EL (cell line): ENCODE measurements at regions not wholly inside any gene's neighbourhood (a gene's known extent, or its start where the extent isn't known, plus 50 kb on each side); places are given as distances from the start of the nearest gene placed in this dataset.
"Not testable (repeated sequence)": the region's sequence is repeated elsewhere in the genome, so short reads cannot be mapped to it uniquely, and the experiment has no call there.

Experiments
- DNase-seq: peaks from one replicate; pipeline ENCODE4 v3.0.0-alpha.2; 2016

GRCh38 chr9:19651681-19652080 is 137.2 kb downstream of the SLC24A2 start:
- DNase-seq, result no peak

GRCh38 chr9:19650312-19650711 is 138.5 kb downstream of the SLC24A2 start:
- no peak for DNase-seq

DNA sequence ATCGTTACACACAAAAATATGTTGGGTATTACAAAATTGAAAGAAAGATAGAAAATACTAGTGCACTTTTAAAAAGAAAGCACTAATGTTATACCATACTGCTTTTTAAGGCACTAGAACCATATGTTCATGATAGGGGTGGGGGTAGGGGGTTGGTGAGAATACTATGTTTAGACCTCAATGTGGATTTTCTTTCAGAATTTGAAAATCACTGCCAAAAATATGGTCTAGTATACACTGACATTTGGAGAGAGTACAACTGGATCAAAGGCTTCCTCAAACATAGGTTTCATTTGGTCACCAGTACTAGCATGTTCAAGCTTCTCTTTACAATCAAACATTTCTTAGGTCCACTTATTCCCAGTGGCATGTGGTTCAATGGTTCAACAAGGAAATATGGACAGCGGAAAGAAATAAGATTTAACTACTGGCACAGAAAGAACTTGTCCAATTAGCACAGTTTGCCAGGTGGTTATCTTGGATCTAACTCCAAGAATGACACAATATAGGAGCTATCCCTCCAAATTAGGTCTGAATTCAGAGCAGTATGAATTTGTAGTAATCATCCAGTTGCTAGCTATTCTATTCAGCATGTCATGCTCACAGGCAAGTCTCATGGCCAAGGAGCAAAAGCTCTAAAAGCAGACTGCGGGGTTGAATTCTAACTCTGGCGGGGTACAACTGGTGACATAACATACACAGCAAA is 139.3 kb downstream of the SLC24A2 start:
- no peak for DNase-seq

GRCh38 chr9:19648672-19649071 is 140.2 kb downstream of the SLC24A2 start:
- no peak for DNase-seq

- DNase-seq, result no peak
These were observed 145.0 kb downstream of the SLC24A2 start for GRCh38 chr9:19643875-19644274.

DNA sequence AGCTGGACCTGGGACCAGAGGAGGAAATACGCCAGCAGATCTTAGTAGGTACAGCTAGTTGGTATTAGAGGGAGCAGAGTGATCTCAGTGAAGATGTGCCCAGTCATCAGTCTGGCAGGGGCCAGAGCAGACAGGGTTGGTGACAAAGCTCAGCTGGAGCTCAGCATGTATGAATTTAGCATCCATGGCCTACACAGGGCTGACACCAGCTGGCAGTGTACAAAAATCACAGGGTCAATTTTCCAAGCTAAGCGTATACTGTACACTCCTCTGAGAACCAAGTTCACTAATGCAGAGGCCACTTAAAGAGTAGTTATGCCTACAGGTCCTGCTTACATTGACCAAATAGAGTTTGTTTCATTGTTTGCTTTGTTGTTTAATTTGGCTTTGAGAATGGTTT is 146.6 kb downstream of the SLC24A2 start:
- no peak for DNase-seq

- DNase-seq, result peak; percentile 1
These were observed 147.8 kb downstream of the SLC24A2 start for GRCh38 chr9:19641046-19641445.

DNA sequence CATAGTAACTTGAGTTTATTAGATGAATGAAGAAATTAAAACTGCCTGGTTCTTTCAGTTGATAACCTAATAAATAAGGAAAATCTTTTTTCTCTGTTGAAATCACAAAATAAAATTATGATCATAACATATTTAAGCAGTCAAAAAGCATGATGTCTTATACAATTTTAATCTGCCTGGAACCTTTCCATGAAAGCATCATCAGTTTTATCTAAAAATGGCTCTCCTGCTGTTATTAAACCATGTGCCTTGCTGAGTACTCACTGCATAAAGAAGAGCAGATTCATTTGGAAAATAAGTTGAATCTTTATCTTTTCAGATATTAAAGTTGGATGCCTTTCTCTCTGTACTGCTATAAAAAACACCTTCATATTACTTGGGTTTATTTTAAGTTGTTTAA is 148.8 kb downstream of the SLC24A2 start:
- no peak for DNase-seq

- DNase-seq, result no peak
These were observed 151.8 kb downstream of the SLC24A2 start for GRCh38 chr9:19637084-19637483.

GRCh38 chr9:19634881-19635280 is 154.0 kb downstream of the SLC24A2 start:
- DNase-seq, result no peak

- DNase-seq, result no peak
These were observed 157.7 kb downstream of the SLC24A2 start for GRCh38 chr9:19631181-19631580.

DNA sequence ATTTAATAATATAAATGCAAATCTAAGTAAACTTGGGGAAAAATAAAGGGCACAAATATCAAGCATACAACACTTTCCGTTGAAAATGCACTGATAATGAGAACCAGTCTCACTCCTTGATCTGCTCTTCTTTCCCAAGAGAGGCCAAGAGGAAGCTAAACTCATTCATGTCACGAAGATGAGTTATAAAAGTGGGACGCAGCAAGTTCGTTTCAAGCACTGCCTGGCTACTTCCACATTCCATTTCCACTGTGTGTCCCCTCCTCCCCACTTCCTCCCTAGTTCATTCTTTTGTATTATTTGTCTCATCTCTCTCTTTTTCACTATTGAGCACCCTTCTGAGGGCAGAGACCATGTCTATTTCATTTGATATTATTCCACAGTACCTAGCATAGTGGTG is 158.1 kb downstream of the SLC24A2 start:
- DNase-seq, result no peak

DNA sequence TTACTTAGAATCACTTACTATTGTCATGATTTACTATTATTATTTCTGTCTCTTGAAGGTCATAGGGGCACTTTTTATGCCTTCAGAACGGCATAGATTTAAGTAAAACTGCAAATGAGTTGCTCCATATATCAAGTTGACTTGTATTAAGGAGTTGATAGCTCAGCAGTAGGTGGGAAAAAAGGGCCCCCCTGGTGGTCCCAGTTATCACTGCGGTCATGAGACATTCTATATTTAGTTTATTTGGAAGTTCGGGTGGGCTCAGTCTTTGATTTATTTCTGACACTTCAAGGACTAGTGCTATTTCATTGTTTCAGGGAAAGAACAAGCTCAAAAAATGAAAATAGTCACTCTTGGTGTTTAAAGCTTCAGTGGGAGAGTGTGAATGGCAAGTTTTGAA is 159.3 kb downstream of the SLC24A2 start:
- no peak for DNase-seq

DNA sequence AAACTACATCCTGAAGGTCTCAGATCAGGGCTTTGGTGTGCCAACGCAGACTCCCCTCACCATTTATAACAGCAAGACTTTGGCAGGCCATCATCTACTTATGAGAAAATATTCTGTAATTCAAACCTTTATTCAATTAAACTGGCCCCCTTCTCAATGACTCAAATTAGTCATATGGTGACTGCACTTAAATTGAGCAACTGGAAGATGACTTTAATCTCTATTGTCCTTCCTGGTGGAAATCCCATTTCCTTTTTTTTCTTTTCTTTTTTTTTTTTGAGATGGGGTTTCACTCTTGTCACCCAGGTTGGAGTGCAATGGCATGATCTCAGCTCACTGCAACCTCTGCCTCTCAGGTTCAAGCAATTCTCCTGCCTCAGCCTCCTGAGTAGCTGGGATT is 163.4 kb downstream of the SLC24A2 start:
- not testable (repeated sequence) for DNase-seq

GRCh38 chr9:19624519-19624918 is 164.3 kb downstream of the SLC24A2 start:
- no peak for DNase-seq

- DNase-seq, result no peak
These were observed 164.9 kb downstream of the SLC24A2 start for GRCh38 chr9:19623941-19624340.

DNA sequence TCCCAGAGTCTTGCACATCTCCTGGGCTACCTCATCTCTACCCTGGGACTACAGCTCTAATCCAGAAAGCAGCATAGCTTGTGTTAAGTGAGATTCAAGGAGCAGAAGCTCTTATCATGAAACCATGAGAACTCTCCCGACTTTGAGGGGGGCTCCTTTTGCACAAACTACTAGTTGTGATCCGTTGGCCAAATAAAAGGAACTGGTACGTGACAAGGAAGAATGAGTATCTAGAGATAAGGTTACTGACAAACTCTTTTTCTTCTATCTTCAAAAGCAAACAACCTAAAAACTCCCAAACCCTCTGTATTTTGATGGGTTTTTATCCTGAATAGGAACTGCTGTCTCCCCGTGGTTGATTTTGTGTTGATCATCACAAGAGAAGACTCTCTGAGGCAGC is 168.5 kb downstream of the SLC24A2 start:
- no peak for DNase-seq

DNA sequence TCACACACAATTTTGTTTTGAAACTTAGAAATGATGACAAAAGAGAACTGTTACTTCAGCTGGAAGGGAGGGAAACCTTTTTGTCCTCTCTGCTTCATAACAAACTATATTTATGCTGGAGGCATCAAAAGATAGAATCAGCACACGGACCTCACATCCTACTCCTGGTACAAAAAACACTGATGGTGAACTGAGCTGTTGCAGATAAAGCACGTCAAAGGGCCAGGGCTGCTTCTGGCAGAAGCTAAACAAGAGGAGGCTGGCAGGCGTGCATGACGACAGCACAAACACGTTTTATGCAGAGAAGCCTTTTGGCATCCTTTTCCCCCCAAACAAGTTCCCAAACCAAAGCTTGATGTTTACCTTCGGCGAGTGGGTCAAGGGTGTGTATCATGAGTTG is 169.6 kb downstream of the SLC24A2 start:
- no peak for DNase-seq

GRCh38 chr9:19618816-19619215 is 170.0 kb downstream of the SLC24A2 start:
- no peak for DNase-seq

DNA sequence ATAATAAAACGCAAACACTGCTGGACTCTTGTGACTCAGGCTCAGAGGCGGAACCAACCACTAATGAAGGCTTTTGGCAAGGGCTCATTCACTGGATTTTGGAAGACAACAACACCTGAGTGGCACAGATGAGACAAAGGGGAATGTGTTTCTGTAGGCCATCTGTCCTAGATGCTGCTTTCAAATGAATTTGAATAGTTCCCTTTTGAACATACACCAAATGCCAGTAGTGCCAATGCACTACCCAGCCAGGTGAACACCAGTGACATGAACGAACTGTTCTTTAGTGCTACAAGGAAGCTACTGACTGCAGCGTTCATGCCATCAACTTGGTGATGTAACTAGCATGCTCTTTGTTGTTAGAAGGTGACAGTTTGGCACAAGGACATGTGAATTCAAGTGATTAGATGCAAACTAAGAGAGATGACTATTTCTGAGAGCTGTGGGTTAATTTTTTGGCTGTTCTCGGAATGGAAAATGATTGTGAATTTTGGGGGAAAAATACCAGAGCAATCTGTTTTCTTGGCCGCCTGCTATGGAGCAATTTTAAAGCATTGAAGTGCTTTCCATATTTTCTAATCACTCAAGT is 173.7 kb downstream of the SLC24A2 start:
- DNase-seq, result no peak

GRCh38 chr9:19614294-19614693 is 174.5 kb downstream of the SLC24A2 start:
- no peak for DNase-seq

- no peak for DNase-seq
These were observed 188.3 kb downstream of the SLC24A2 start for GRCh38 chr9:19600538-19600937.

GRCh38 chr9:19598722-19599121 is 189.9 kb downstream of the ACER2 start:
- no peak for DNase-seq

DNA sequence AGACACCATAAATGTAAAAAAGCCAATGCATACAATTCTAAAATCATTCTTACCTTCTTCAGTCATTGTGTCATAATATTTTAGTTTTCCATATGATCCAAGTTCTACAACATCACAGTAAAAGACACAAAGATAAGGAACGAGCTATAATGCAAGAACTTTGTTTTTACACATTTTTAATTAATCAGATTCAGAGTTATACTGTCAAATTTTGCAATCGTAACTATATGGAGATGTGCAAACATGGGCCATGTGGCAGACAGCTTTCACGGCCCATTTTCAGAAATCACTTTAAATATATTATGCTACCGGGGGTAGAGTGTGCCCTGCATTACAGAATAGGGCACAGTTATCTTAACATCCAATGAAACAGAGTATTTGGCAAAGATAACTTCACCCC is 188.4 kb downstream of the ACER2 start:
- no peak for DNase-seq

- no peak for DNase-seq
These were observed 186.2 kb downstream of the ACER2 start for GRCh38 chr9:19595003-19595402.
